Fibroblast of gingiva (primary cell): ENCODE measurements at regions not wholly inside any gene's neighbourhood (a gene's known extent, or its start where the extent isn't known, plus 50 kb on each side); places are given as distances from the start of the nearest gene placed in this dataset.
A peak's percentile ranks its signal among the peaks of the same experiment; 100 is the strongest.

Experiments used
- DNase-seq: peaks from one replicate; pipeline ENCODE4 v3.0.0-alpha.2; 2011; ENCODE audit warnings: low read depth

- no peak for DNase-seq
These were observed 56.8 kb upstream of the IPO9 start for GRCh38 chr1:201772178-201772577.

GRCh38 chr1:201773764-201774163, 55.2 kb upstream of the IPO9 start:
- no peak for DNase-seq

- peak; percentile 58 for DNase-seq
These were observed 54.6 kb upstream of the IPO9 start for GRCh38 chr1:201774224-201774982.

GRCh38 chr1:201774983-201775344, 54.0 kb upstream of the IPO9 start:
- no peak for DNase-seq

GRCh38 chr1:201775380-201775779, 53.6 kb upstream of the IPO9 start:
- no peak for DNase-seq

- peak; percentile 49 for DNase-seq
These were observed 50.5 kb upstream of the IPO9 start for GRCh38 chr1:201778279-201779065.
